Right forelimb (tissue), 1 donor: ENCODE measurements at regions not wholly inside any gene's neighbourhood (a gene's known extent, or its start where the extent isn't known, plus 50 kb on each side); places are given as distances from the start of the nearest gene placed in this dataset.
"Not testable (repeated sequence)": the region's sequence is repeated elsewhere in the genome, so short reads cannot be mapped to it uniquely, and the experiment has no call there.

Experiments used
- DNase-seq: peaks from one replicate; pipeline ENCODE4 v3.0.0-alpha.2; 2018

DNA sequence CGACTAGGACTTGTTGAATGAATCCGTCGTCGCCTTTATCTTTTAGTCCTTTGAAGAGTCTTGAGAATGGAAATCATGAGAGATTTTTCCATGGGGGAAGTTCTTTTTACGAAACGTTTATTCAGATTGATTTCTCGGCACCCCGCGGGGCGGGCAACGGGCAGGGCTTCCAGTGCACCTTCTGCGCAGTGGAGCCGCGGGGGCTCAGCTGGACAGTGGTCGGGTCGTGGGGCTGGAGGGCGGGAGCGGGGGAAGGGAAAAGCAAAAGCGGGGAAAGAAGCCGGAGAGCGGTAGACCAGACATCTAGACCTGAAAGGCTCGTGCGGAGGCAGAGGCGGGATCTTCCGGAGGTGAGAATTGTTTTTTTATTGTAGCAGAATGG is 103.0 kb downstream of the NBPF11 start:
- DNase-seq: peak; percentile 37

DNA sequence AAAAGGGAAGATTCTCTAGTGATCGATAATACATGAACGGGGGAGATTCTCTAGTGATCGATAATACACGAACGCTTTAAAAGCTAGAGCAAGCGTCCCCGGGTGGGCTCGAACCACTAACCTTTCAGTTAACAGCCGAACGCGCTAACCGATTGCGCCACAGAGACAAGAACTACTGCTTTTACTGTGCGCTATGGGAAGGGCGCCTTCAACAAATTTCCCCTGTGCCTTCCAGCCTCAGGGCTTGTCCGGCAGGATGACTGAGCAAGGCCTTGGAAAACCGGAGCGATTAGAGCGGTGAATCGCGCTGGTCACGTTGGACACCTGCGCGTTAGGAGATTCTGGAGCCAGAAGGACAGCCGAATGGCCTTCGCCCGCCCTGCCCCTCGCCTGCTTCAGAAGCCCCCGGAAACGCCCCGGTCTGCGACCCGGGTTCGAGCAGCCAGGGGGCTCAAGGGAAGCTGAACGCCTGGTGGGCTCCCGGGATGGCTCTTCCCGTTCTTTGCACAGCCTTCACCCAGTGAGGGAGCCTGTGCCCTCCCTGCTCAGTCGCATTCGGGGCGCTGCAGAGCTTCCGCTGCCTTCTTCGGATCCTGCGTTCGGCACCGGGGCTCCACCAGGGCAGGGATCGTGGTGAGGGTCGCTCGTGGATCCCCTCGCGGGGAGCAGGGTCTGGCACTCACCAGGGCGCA is 103.5 kb downstream of the NBPF11 start:
- DNase-seq: not testable (repeated sequence)

DNA sequence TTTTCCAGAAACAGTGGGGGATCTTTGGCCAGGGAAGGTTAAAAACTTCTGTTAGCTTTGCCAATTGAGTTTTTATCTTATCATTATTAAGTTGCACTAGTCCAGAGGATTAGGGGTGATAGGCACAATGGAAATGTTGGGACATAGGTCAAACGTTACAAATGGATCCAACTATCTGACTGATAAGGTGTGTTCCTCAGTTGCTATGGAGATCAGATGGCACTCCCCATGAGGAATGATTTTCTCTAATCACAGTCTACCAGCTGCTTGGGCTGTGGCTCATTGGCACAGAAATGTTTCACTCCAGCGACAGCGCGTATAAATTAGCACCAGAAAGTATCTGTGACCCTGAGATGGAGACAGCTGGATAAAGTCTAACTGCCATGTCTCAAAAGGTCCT is 106.2 kb downstream of the NBPF11 start:
- not testable (repeated sequence) for DNase-seq

DNA sequence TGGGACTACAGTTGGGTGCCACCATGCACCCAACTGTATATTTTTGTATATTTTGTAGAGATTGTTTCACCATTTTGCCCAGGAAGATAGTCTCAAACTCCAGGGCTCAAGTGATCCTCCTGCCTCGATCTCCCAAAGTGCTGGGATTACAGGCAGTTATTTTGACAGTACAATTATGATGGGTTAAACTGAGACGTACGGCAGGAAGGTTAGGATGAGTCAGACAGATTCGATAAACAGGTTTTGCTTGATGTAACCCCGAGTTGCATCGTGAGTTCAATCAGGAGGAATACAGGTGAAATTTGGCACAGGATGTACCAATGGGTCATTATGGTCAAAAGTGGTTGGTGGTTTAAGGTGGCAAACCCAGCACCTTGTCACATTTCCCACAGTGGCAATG is 107.6 kb downstream of the NBPF11 start:
- not testable (repeated sequence) for DNase-seq
